HG02885 (cell line): ENCODE measurements at regions not wholly inside any gene's neighbourhood (a gene's known extent, or its start where the extent isn't known, plus 50 kb on each side); places are given as distances from the start of the nearest gene placed in this dataset.

Experiments
- ATAC-seq: cut with Tn5 transposase; IDR thresholded peaks from one replicate; pipeline ENCODE4 v1.9.1; 2021; ENCODE audit warnings: mild to moderate bottlenecking; ENCODE audit not compliant: unreplicated experiment, poor library complexity

- ATAC-seq, result no peak
Measured at GRCh38 chr20:59456342-59457279, 147.7 kb upstream of the PHACTR3 start.

GRCh38 chr20:59458645-59459044, 145.7 kb upstream of the PHACTR3 start:
- no peak for ATAC-seq

- ATAC-seq, result no peak
Measured at GRCh38 chr20:59459586-59459985, 144.8 kb upstream of the PHACTR3 start.

- ATAC-seq, result no peak
Measured at GRCh38 chr20:59460352-59460751, 144.0 kb upstream of the PHACTR3 start.

- no peak for ATAC-seq
Measured at GRCh38 chr20:59461526-59461925, 142.8 kb upstream of the PHACTR3 start.

GRCh38 chr20:59462249-59462648, 142.1 kb upstream of the PHACTR3 start:
- no peak for ATAC-seq

- no peak for ATAC-seq
Measured at GRCh38 chr20:59463541-59463940, 140.8 kb upstream of the PHACTR3 start.

GRCh38 chr20:59466107-59466815, 138.1 kb upstream of the PHACTR3 start:
- ATAC-seq, result no peak

- no peak for ATAC-seq
Measured at GRCh38 chr20:59468831-59469230, 135.5 kb upstream of the PHACTR3 start.

- no peak for ATAC-seq
Measured at GRCh38 chr20:59469267-59470252, 134.8 kb upstream of the PHACTR3 start.

- no peak for ATAC-seq
Measured at GRCh38 chr20:59470521-59470920, 133.8 kb upstream of the PHACTR3 start.

- no peak for ATAC-seq
Measured at GRCh38 chr20:59471653-59472421, 132.5 kb upstream of the PHACTR3 start.

GRCh38 chr20:59473742-59474141, 130.6 kb upstream of the PHACTR3 start:
- no peak for ATAC-seq

- ATAC-seq, result no peak
Measured at GRCh38 chr20:59481067-59481466, 123.3 kb upstream of the PHACTR3 start.

- ATAC-seq, result no peak
Measured at GRCh38 chr20:59481477-59482018, 122.8 kb upstream of the PHACTR3 start.

- ATAC-seq, result no peak
Measured at GRCh38 chr20:59482351-59483187, 121.8 kb upstream of the PHACTR3 start.

- no peak for ATAC-seq
Measured at GRCh38 chr20:59483481-59483880, 120.9 kb upstream of the PHACTR3 start.

GRCh38 chr20:59484228-59484627, 120.1 kb upstream of the PHACTR3 start:
- no peak for ATAC-seq
